Adrenal gland (tissue), 9 donors: ENCODE measurements at regions not wholly inside any gene's neighbourhood (a gene's known extent, or its start where the extent isn't known, plus 50 kb on each side); places are given as distances from the start of the nearest gene placed in this dataset.

ENCODE experiments used
- DNase-seq, 7 donors: peaks; one replicate each; pipeline ENCODE4 v3.0.0-alpha.2; 2019 to 2020
- H3K27ac ChIP-seq, 5 donors: fragments of 200-600 bp; sonication (generic) in 4 of 5; 1 replicate in 3 of 5; 2 replicates in 2 of 5; pipeline versions ENCODE4 v1.5.1 to v1.8.0; 2016 to 2020; ENCODE audit warnings: mild to moderate bottlenecking in 1 of 5
- H3K27me3 ChIP-seq: fragments of 200-600 bp; 2 replicates; pipeline ENCODE4 v1.8.0; 2021
- H3K36me3 ChIP-seq, 2 donors: fragments of 200-600 bp; replicated peaks in 1 of 2; 1 replicate in 1 of 2; 2 replicates in 1 of 2; pipeline versions ENCODE4 v1.5.1 to v1.8.0; 2018 to 2022
- H3K4me1 ChIP-seq, 2 donors: fragments of 200-600 bp; replicated peaks in 1 of 2; 1 replicate in 1 of 2; 2 replicates in 1 of 2; pipeline versions ENCODE4 v1.5.1 to v1.8.0; 2018 to 2021
- H3K4me3 ChIP-seq, 4 donors: fragments of 200-600 bp; sonication (generic) in 3 of 4; one replicate each; pipeline ENCODE4 v1.5.1; 2016 to 2018
- H3K9me3 ChIP-seq, 3 donors: fragments of 200-600 bp; sonication (generic) in 1 of 3; replicated peaks in 1 of 3; 1 replicate in 2 of 3; 2 replicates in 1 of 3; pipeline versions ENCODE4 v1.5.1 to v1.8.0; 2016 to 2021
- CTCF ChIP-seq, 6 experiments: fragments of 450-650 bp in 4 of 6; fragments of 200-600 bp in 2 of 6; sonication (generic) in 1 of 6; IDR thresholded peaks; 1 replicate in 5 of 6; 2 replicates in 1 of 6; pipeline versions ENCODE4 v1.5.1 to v1.8.0; 2016 to 2021; ENCODE audit warnings: antibody characterized with exemption in 6 of 6, mild to moderate bottlenecking in 2 of 6, moderate library complexity in 1 of 6
- POLR2A ChIP-seq, 2 donors: fragments of 450-650 bp; IDR thresholded peaks; one replicate each; pipeline ENCODE4 v1.6.1; 2017; ENCODE audit warnings: antibody characterized with exemption in 2 of 2, mild to moderate bottlenecking in 2 of 2, moderate library complexity in 1 of 2
- WGBS, 4 donors: extraction: QIAGEN DNeasy Blood & Tissue Kit in 2 of 4; methylation state at CpG; one replicate each; pipeline versions ENCODE4 v1.1.5 to v1.1.7; 2013 to 2017; 5-methylcytosine and 5-hydroxymethylcytosine counted together
- intact Hi-C, 2 donors: fragments of 100-400 bp; cut with DNase I; formaldehyde crosslinking; loops; one replicate each; pipeline versions ENCODE4 v1.14.1 to v1.15.0; 2022 to 2023
- donor health status: healthy with polysubstance abuse.
- donor health status: Bipolar disorder and iron deficiency.
- donor health status: DM: yes; HTN: yes; CAD: no.
- donor health status: DM: no; HTN: no; CAD: no.
- donor health status: DM: no; HTN: no; CAD: no.

- Histone ChIP-seq H3K36me3 (no peaks in the 10 kb centered on the region), H3K27me3 (no peaks in the 10 kb centered on the region), H3K4me3 (no peak overlapping the region), H3K4me1 (no peaks in the 10 kb centered on the region), H3K27ac (no peak overlapping the region), H3K9me3 (no peaks in the 10 kb centered on the region)
- no peak for DNase-seq
- 83 to 96% (median 87%) methylated on average over 1 of the region's 1 CpG for WGBS, 4 donors
- no peak for TF ChIP-seq CTCF (IDR thresholded peaks at IDR 0.05)
- no peak for TF ChIP-seq POLR2A (IDR thresholded peaks at IDR 0.05)
- intact Hi-C loops, result no loop called here
These were observed 309.9 kb upstream of the SLITRK6 start for GRCh38 chr13:86109107-86109506.

- intact Hi-C loops, result no loop called here
- Histone ChIP-seq H3K27me3 (no peaks in the 10 kb centered on the region), H3K4me1 (no peaks in the 10 kb centered on the region), H3K36me3 (no peaks in the 10 kb centered on the region), H3K27ac (no peak overlapping the region), H3K4me3 (no peak overlapping the region), H3K9me3 (peaks cover 0 to 3% (median 0%) of the 10 kb centered on the region in 3 donors)
- TF ChIP-seq POLR2A (IDR thresholded peaks at IDR 0.05) (no peak), CTCF (IDR thresholded peaks at IDR 0.05) (no peak)
- WGBS, 4 donors, result 67 to 76% (median 71%) methylated on average over 3 of the region's 3 CpGs
- no peak for DNase-seq
These were observed 309.1 kb upstream of the SLITRK6 start for GRCh38 chr13:86108334-86108733.

- H3K27ac ChIP-seq, result no peak overlapping the region
- H3K9me3 ChIP-seq, result peaks cover 0 to 7% (median 0%) of the 10 kb centered on the region in 3 donors
- H3K4me3 ChIP-seq, result no peak overlapping the region
- H3K36me3 ChIP-seq, result no peaks in the 10 kb centered on the region
- DNase-seq, result no peak
- no peaks in the 10 kb centered on the region for H3K4me1 ChIP-seq
- no peaks in the 10 kb centered on the region for H3K27me3 ChIP-seq
- intact Hi-C loops, result no loop called here
- TF ChIP-seq CTCF (IDR thresholded peaks at IDR 0.05) (no peak), POLR2A (IDR thresholded peaks at IDR 0.05) (no peak)
These were observed 299.3 kb upstream of the SLITRK6 start for GRCh38 chr13:86098511-86098910.

- intact Hi-C loops, result no loop called here
- TF ChIP-seq POLR2A (IDR thresholded peaks at IDR 0.05) (no peak), CTCF (IDR thresholded peaks at IDR 0.05) (no peak)
- 76 to 91% (median 83%) methylated on average over 3 of the region's 3 CpGs for WGBS, 4 donors
These were observed 296.1 kb upstream of the SLITRK6 start for GRCh38 chr13:86095351-86095750.

More at GRCh38 chr13:86095351-86095750, 296.1 kb upstream of the SLITRK6 start:
- no peaks in the 10 kb centered on the region for H3K9me3 ChIP-seq
- DNase-seq, result no peak
- no peak overlapping the region for H3K4me3 ChIP-seq
- no peaks in the 10 kb centered on the region for H3K4me1 ChIP-seq
- no peak overlapping the region for H3K27ac ChIP-seq
- no peaks in the 10 kb centered on the region for H3K27me3 ChIP-seq
- no peaks in the 10 kb centered on the region for H3K36me3 ChIP-seq
